ENCODE measurements at regions not wholly inside any gene's neighbourhood (a gene's known extent, or its start where the extent isn't known, plus 50 kb on each side); places are given as distances from the start of the nearest gene placed in this dataset.

DNA sequence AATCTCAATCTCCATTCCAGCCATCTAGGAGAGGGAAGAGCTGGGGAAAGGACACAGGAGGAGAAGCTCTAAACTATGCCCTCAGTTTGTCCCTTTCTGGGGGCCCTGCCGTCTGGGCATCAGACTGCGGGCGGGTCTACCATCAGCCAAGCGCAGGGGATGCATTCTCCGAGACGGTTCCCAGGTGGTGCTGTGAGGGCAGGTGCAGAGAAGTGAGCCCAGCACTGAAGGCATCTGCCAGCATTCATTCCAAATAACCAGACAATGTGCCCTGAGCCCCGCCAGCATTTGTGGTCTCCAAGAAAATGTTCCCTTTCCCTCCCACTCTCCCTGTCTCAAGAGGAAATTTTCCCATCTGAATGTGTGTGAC, 265.7 kb downstream of the XXYLT1 start:
- Mint-ChIP-seq H3K9me3 (no peaks in the 10 kb centered on the region), H3K4me1 (ENCODE audit: low read depth) (no peaks in the 10 kb centered on the region), H3K27me3 (ENCODE audit: low read depth) (peaks cover 5% of the 10 kb centered on the region), H3K4me3 (no peak overlapping the region), H3K27ac (no peak overlapping the region), H3K36me3 (ENCODE audit: low read depth) (no peaks in the 10 kb centered on the region)

DNA sequence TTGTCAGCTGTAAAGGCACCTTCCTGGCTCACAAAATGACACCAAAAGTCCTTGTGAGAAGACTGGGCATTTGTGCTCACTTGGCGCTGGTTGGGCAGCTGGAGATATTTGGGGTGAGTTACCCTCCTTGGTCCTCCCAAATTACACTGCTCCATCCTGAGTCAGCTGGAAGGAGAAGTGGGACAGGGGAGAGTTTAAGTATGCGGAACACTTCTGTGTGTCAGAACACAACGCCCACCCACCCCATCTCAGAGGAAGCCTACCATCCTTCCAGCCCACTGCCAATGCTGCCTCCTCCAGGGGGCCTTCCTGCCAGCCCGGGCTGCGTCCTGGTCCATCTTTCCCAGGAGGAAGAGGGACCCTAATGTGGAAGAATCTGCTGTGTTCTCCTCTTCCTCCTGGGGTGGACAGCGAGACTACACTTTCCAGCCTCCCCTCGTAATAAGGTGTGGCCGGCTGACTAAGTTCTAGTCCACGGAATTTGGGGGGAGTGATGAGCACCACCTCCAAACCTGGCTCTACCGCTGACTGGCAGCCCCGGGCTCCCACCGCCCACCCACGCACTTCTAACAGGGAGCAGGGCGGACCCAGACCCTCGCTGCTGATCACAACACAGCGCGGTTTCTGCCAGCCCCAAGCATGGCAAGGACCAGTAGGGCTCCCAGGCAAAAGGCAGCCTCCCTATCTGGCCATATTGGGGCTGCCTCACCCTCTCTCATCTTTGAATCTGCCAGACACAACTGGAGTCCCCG, 265.0 kb downstream of the XXYLT1 start:
- H3K9me3 Mint-ChIP-seq, result no peaks in the 10 kb centered on the region
- H3K27ac Mint-ChIP-seq, result no peak overlapping the region
- H3K4me3 Mint-ChIP-seq, result no peak overlapping the region
- no peaks in the 10 kb centered on the region for H3K36me3 Mint-ChIP-seq (ENCODE audit: low read depth)
- peaks cover 5% of the 10 kb centered on the region for H3K27me3 Mint-ChIP-seq (ENCODE audit: low read depth)
- no peaks in the 10 kb centered on the region for H3K4me1 Mint-ChIP-seq (ENCODE audit: low read depth)

DNA sequence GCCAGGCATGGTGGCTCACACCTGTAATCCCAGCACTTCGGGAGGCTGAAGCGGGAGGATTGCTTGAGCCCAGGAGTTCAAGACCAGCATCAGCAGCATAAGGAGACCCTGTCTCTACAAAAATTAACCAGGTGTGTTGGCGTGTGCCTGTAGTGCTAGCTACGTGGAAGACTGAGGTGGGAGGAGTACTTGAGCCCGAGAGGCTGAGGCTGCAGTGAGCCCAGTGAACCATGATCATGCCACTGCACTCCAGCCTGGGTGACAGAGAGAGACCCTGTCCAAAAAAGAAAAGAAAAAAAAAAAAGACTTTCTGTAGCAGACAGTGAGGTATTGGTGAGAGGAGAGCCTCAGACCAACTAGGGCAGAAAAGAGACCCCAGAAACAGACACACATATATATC, 263.8 kb downstream of the XXYLT1 start:
- Mint-ChIP-seq H3K27ac (no peak overlapping the region), H3K4me1 (ENCODE audit: low read depth) (no peaks in the 10 kb centered on the region), H3K27me3 (ENCODE audit: low read depth) (no peaks in the 10 kb centered on the region), H3K4me3 (no peak overlapping the region), H3K9me3 (no peaks in the 10 kb centered on the region), H3K36me3 (ENCODE audit: low read depth) (no peaks in the 10 kb centered on the region)

DNA sequence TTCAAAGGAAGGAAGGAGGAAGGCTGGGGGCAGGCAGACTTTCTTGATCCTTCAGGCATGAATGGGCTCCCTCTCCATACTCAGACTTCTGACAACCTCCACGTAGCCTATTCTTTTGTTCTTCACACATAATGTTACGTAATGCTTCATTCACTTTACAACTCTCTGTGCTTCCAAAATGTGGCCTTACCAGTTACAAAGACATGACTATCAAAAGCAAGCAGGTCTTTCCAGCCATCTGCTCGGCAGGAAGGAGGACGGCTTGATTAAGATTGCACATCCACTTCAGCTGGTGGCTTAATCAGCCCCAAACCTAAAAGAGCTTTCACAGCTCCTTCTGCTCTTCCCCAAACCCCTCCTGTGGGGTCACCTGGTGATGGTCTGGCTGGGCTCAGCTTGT, 263.2 kb downstream of the XXYLT1 start:
- no peak overlapping the region for H3K27ac Mint-ChIP-seq
- no peaks in the 10 kb centered on the region for H3K4me1 Mint-ChIP-seq (ENCODE audit: low read depth)
- H3K4me3 Mint-ChIP-seq, result no peak overlapping the region
- H3K9me3 Mint-ChIP-seq, result no peaks in the 10 kb centered on the region
- no peaks in the 10 kb centered on the region for H3K27me3 Mint-ChIP-seq (ENCODE audit: low read depth)
- H3K36me3 Mint-ChIP-seq (ENCODE audit: low read depth), result no peaks in the 10 kb centered on the region

DNA sequence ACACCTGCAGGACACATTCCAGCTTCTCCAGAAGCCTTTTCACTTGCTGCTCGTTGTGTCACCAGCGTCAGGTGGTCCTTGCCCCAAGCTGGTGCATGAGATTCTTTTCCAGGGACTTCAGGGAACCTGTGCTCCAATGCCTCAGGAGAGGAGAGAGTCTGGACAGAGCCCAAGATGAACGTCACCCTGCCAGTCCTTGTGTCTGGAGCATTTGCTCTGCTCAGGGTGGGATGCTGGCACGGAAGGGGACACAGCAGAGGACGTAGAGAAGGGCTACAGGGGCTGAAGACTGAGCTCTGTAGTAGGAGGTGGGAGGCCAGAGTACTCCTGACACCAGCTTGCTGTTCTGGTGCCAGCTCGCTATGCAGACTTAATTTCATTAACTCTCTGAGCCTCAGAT, 262.1 kb downstream of the XXYLT1 start:
- no peaks in the 10 kb centered on the region for H3K36me3 Mint-ChIP-seq (ENCODE audit: low read depth)
- no peak overlapping the region for H3K27ac Mint-ChIP-seq
- no peaks in the 10 kb centered on the region for H3K9me3 Mint-ChIP-seq
- H3K27me3 Mint-ChIP-seq (ENCODE audit: low read depth), result no peaks in the 10 kb centered on the region
- no peak overlapping the region for H3K4me3 Mint-ChIP-seq
- H3K4me1 Mint-ChIP-seq (ENCODE audit: low read depth), result no peaks in the 10 kb centered on the region

DNA sequence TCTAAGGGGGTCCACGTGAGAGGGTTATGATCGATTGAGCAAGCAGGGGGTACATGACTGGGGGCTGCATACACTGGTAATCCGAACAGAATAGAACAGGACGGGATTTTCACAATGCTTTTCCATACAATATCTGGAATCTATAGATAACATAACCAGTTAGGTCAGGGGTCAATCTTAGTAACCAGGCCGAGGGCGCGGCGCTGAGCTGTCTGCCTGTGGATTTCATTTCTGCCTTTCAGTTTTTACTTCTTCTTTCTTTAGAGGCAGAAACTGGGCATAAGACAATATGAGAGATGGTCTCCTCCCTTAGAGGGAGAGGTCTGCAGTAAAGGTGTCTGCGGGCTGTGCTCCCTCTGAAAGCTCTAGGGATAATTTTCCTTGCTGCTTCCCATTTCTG, 261.3 kb downstream of the XXYLT1 start:
- Mint-ChIP-seq H3K27ac (no peak overlapping the region), H3K4me3 (no peak overlapping the region), H3K27me3 (ENCODE audit: low read depth) (no peaks in the 10 kb centered on the region), H3K36me3 (ENCODE audit: low read depth) (no peaks in the 10 kb centered on the region), H3K4me1 (ENCODE audit: low read depth) (no peaks in the 10 kb centered on the region), H3K9me3 (no peaks in the 10 kb centered on the region)

DNA sequence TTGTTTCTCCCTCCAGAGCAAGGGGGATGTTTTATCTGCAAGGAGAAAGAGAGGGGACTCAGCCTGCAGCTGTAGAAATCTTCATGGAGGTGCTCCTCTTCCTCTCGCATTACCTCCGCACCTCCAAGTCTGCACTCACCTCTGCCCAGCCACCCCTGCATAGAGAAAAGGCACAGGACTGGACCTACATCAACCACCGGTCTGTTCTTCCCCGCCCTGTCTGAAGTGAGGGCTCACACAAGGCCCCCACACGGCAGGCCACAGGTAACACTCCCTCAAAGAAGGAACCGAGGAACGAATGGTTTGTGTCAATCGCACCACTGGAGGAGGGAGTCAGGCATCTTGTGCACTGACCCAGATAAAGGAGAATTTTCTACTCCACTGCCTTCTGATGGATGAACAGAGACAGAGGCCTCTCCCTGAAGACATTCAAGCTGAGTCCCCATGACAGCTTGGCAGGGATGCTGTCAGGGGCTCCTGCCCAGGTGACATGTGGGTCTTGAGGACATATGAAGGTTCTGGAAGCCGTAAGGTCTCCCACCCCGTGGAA, 260.3 kb downstream of the XXYLT1 start:
- H3K27ac Mint-ChIP-seq, result no peak overlapping the region
- no peaks in the 10 kb centered on the region for H3K9me3 Mint-ChIP-seq
- H3K4me3 Mint-ChIP-seq, result no peak overlapping the region
- H3K36me3 Mint-ChIP-seq (ENCODE audit: low read depth), result no peaks in the 10 kb centered on the region
- peaks cover 2% of the 10 kb centered on the region for H3K4me1 Mint-ChIP-seq (ENCODE audit: low read depth)
- no peaks in the 10 kb centered on the region for H3K27me3 Mint-ChIP-seq (ENCODE audit: low read depth)

DNA sequence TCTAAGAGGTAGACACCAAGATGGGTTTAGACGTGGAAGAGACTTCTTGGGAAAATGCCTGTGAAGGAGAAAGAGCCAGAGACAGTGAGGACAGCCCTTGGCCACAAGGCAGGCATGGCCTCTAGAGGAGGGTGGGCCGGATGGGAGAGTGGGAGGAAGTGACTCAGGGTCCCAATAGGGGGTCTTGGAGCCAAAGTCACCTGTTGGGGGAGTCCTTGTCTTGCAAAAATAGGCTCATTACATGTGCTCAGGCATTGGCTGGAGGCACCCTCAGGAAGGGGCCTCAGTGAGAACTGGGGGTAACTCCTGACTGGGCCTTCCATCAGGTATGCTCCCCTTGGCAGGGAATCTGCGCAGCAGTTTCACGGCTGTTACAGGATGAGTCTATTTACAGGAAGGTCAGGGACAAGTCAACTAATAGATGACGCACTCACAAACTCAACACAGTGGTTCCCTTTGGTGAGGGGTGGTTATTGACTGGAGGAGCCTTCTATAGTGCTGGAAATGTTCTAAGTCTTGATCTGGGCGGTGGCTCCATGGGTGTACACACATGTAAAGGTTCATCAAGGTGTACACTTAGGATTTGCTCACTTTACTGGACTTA, 259.6 kb downstream of the XXYLT1 start:
- peaks cover 2% of the 10 kb centered on the region for H3K4me1 Mint-ChIP-seq (ENCODE audit: low read depth)
- H3K27ac Mint-ChIP-seq, result no peak overlapping the region
- no peaks in the 10 kb centered on the region for H3K9me3 Mint-ChIP-seq
- no peak overlapping the region for H3K4me3 Mint-ChIP-seq
- H3K36me3 Mint-ChIP-seq (ENCODE audit: low read depth), result no peaks in the 10 kb centered on the region
- H3K27me3 Mint-ChIP-seq (ENCODE audit: low read depth), result no peaks in the 10 kb centered on the region

DNA sequence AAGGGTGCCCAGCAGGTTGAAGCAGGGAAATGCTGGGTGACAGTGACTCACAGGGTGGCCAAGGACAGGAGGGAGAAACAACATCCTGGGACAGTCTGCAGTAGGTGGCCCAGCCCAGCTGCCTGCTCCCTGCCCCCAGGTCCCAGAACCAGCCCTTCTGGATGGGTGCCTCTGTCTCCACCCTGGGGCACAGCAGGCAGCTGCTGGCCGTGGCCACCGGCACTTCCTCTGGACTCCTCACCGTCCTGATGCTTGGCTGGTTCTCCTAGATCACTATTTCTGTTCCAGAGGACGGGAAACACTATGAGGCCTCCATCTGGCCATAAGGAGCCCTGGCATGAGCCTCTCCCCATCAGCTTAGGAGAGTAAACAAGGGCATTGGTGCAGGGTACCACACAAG, 258.9 kb downstream of the XXYLT1 start:
- Mint-ChIP-seq H3K27ac (no peak overlapping the region), H3K9me3 (no peaks in the 10 kb centered on the region), H3K27me3 (ENCODE audit: low read depth) (no peaks in the 10 kb centered on the region), H3K4me3 (no peak overlapping the region), H3K4me1 (ENCODE audit: low read depth) (peaks cover 2% of the 10 kb centered on the region), H3K36me3 (ENCODE audit: low read depth) (no peaks in the 10 kb centered on the region)

DNA sequence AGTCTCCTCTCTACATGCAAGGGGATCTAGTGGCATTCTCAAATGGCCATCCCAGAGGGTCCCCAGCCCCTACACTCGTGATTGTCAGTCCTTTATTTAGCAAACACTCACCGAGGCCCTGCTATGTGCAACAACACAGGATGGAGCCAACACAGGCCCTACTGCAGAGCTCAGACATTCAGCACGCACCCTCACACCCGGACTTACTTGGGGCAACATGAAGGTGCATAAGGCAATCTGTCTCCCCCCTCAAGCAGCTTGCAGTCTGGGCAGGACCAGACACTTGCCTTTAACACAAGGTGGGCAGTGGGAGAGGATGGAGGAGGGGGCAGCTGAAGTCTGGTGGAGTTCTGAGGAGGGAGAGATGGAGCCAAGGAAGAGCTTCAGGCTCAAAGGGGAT, 258.4 kb downstream of the XXYLT1 start:
- Mint-ChIP-seq H3K4me3 (no peak overlapping the region), H3K27me3 (ENCODE audit: low read depth) (peaks cover 4% of the 10 kb centered on the region), H3K27ac (no peak overlapping the region), H3K36me3 (ENCODE audit: low read depth) (no peaks in the 10 kb centered on the region), H3K9me3 (no peaks in the 10 kb centered on the region), H3K4me1 (ENCODE audit: low read depth) (peaks cover 2% of the 10 kb centered on the region)

DNA sequence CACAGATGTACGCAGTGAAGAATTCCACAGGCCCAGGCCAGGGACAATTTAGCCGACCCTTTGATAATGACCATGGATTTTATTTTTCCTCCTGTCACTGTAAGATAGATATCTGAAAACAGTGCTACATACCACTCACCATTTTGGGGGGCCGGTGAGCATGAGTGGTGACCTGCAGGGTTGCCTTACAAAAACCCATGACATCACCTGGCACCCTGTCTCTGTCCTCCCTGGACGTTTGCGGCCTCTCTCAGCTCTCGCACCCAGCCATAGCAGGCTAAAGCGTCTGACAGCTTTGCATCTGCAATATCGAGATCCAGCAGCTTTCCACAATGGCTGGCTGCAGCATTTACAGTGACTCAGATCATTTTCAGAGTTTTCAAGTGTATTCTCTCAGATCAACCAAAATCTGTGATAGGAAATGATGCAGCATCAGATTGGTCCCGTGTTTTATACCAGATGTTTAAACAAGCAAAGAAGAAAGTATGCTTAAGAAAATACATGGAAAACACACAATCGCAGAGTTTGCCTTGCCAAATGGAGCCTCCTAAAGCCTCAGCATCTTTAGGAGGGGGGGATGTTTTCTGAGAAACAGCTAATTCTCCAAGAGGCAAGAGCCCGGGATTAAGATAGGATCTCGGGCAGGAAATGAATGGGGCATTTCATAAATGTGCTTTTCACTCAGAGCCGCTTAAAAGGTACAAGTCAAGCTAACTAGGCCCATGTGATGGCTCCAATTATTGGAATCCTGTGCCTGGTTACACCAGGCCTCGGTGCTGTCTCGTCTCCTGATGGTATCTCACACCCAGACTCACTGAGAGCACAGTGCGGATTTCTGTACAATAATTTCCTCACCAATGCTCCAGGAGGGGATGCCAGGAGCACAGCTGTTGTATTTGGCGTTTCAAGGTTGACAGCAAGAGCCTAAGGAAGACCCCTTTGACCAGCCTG, 257.3 kb downstream of the XXYLT1 start:
- no peaks in the 10 kb centered on the region for H3K9me3 Mint-ChIP-seq
- H3K27me3 Mint-ChIP-seq (ENCODE audit: low read depth), result peaks cover 10% of the 10 kb centered on the region
- H3K36me3 Mint-ChIP-seq (ENCODE audit: low read depth), result no peaks in the 10 kb centered on the region
- no peak overlapping the region for H3K27ac Mint-ChIP-seq
- H3K4me1 Mint-ChIP-seq (ENCODE audit: low read depth), result peaks cover 2% of the 10 kb centered on the region
- H3K4me3 Mint-ChIP-seq, result no peak overlapping the region

DNA sequence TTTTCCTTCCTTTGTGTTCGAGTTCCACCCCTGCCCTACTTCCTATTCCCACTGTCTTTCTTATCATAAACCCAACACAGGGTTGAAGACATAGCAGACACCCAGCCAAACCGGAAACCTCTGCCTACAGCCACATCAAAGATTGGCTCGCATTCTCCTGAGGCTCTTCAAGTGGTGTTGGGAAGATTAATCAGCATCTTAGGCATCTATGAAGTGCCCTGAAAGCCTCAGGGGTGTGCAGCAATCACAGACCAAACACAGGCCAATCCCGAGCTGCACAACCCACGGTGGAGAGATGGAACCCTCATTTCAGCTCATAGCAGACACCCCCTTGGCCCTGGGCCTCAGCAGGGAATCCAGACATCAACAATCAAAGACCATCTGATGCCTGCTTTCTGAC, 255.9 kb downstream of the XXYLT1 start:
- Mint-ChIP-seq H3K27me3 (ENCODE audit: low read depth) (peaks cover 15% of the 10 kb centered on the region), H3K36me3 (ENCODE audit: low read depth) (no peaks in the 10 kb centered on the region), H3K27ac (no peak overlapping the region), H3K4me3 (no peak overlapping the region), H3K9me3 (no peaks in the 10 kb centered on the region), H3K4me1 (ENCODE audit: low read depth) (peaks cover 2% of the 10 kb centered on the region)

DNA sequence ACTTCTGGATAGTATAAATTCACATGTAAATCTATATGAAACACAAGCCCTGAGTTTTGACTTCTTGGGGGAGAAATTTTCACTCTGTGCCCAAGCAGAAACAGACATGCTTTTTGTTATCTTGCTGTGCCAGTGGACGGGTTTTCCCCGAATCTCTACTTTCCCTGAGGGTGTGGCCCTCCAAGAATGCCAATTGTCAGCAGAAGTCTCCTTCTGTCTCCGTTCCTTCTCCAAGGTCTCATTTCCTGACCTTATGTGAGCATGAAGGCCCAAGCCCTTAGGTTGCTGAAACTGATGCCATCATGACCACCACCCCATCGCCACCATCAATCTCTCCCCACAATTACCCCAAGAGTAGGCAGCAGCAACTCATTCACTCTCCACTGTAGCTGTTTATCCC, 253.8 kb downstream of the XXYLT1 start:
- Mint-ChIP-seq H3K4me1 (ENCODE audit: low read depth) (peaks cover 2% of the 10 kb centered on the region), H3K36me3 (ENCODE audit: low read depth) (no peaks in the 10 kb centered on the region), H3K27ac (no peak overlapping the region), H3K27me3 (ENCODE audit: low read depth) (peaks cover 21% of the 10 kb centered on the region), H3K9me3 (no peaks in the 10 kb centered on the region), H3K4me3 (no peak overlapping the region)

All from T-helper 1 cell treated with Interleukin-12 subunit alpha and Interleukin-12 subunit beta and Interleukin-4 antibody, amounts not matched to agents 30 μg/mL and 1 μg/mL, for 36 hours (primary cell).